Esophagus squamous epithelium (tissue), 5 donors: ENCODE measurements at regions not wholly inside any gene's neighbourhood (a gene's known extent, or its start where the extent isn't known, plus 50 kb on each side); places are given as distances from the start of the nearest gene placed in this dataset.
"Not testable (repeated sequence)": the region's sequence is repeated elsewhere in the genome, so short reads cannot be mapped to it uniquely, and the experiment has no call there.

Source experiments
- DNase-seq: peaks from one replicate; lab custom pipeline; 2025; lab: John Stamatoyannopoulos, UW
- H3K27ac ChIP-seq, 4 donors: fragments of 200-600 bp; sonication (generic); one replicate each; pipeline ENCODE4 v1.5.1; 2016 to 2019; ENCODE audit warnings: mild to moderate bottlenecking in 1 of 4
- H3K27me3 ChIP-seq, 4 donors: fragments of 200-600 bp; sonication (generic); 1 replicate in 3 of 4; 2 replicates in 1 of 4; pipeline versions ENCODE4 v1.5.1 to v1.6.0; 2017 to 2021; ENCODE audit warnings: antibody characterized with exemption in 1 of 4
- H3K36me3 ChIP-seq, 3 donors: fragments of 200-600 bp; sonication (generic); one replicate each; pipeline ENCODE4 v1.5.1; 2016 to 2019
- H3K4me1 ChIP-seq, 3 donors: fragments of 200-600 bp; sonication (generic); one replicate each; pipeline ENCODE4 v1.5.1; 2017 to 2019
- H3K4me3 ChIP-seq, 4 donors: fragments of 200-600 bp; sonication (generic); 1 replicate in 3 of 4; 2 replicates in 1 of 4; pipeline ENCODE4 v1.5.1; 2016 to 2019; ENCODE audit warnings: mild to moderate bottlenecking in 2 of 4, moderate library complexity in 1 of 4
- H3K9me3 ChIP-seq, 3 donors: fragments of 200-600 bp; sonication (generic); one replicate each; pipeline ENCODE4 v1.5.1; 2016 to 2019
- CTCF ChIP-seq, 6 experiments: fragments of 450-650 bp in 4 of 6; fragments of 200-600 bp in 2 of 6; sonication (generic) in 2 of 6; IDR thresholded peaks; one replicate each; pipeline ENCODE4 v1.5.1; 2016 to 2019; ENCODE audit warnings: antibody characterized with exemption in 6 of 6, mild to moderate bottlenecking in 4 of 6, moderate library complexity in 4 of 6
- POLR2A ChIP-seq, 4 donors: fragments of 450-650 bp; IDR thresholded peaks; one replicate each; pipeline ENCODE4 v1.6.1; 2017; ENCODE audit warnings: antibody characterized with exemption in 4 of 4, mild to moderate bottlenecking in 4 of 4, moderate library complexity in 3 of 4
- WGBS, 2 donors: methylation state at CpG; one replicate each; pipeline ENCODE4 v1.1.5; 2018; 5-methylcytosine and 5-hydroxymethylcytosine counted together
- intact Hi-C: fragments of 100-400 bp; cut with DNase I; formaldehyde crosslinking; loops from one replicate; pipeline ENCODE4 v1.15.0; 2022
- donor health status: DM: yes; HTN: yes; CAD: no.

GRCh38 chr7:6917258-6917657 lies 91.2 kb upstream of the CCZ1B start:
- Histone ChIP-seq H3K9me3 (no peaks in the 10 kb centered on the region), H3K27ac (no peak overlapping the region), H3K4me3 (no peak overlapping the region), H3K4me1 (no peaks in the 10 kb centered on the region), H3K36me3 (no peaks in the 10 kb centered on the region), H3K27me3 (peaks cover 0 to 3% (median 0%) of the 10 kb centered on the region in 4 donors)
- no peak for DNase-seq
- TF ChIP-seq POLR2A (IDR thresholded peaks at IDR 0.05) (no peak), CTCF (IDR thresholded peaks at IDR 0.05) (no peak)
- WGBS, 2 donors = 71 to 72% methylated on average over 7 of the region's 7 CpGs
- intact Hi-C loops = no loop called here

GRCh38 chr7:6919169-6919568 lies 93.1 kb upstream of the CCZ1B start:
- H3K27me3 ChIP-seq, DNase-seq, H3K27ac ChIP-seq, H3K36me3 ChIP-seq, H3K9me3 ChIP-seq, H3K4me3 ChIP-seq, H3K4me1 ChIP-seq, intact Hi-C loops: not testable (repeated sequence)
- 91 to 100% methylated on average over 4 to 7 of the region's 9 CpGs for WGBS, 2 donors

- H3K36me3 ChIP-seq, H3K27me3 ChIP-seq, H3K27ac ChIP-seq, H3K9me3 ChIP-seq, H3K4me3 ChIP-seq, DNase-seq, intact Hi-C loops: not testable (repeated sequence)
- H3K4me1 ChIP-seq = peaks cover 0 to 16% (median 0%) of the 10 kb centered on the region in 3 donors
- WGBS, 2 donors = 50 to 100% methylated on average over 1 of the region's 10 CpGs
Measured at GRCh38 chr7:6924523-6924922, 98.4 kb upstream of the CCZ1B start.

- H3K4me1 ChIP-seq = peaks cover 0 to 16% (median 0%) of the 10 kb centered on the region in 3 donors
- 76% methylated on average over 2 of the region's 26 CpGs; no CpG with 5 or more reads in 1 of the 2 donors for WGBS, 2 donors
- H3K36me3 ChIP-seq, H3K9me3 ChIP-seq, H3K4me3 ChIP-seq, DNase-seq, H3K27me3 ChIP-seq, intact Hi-C loops, H3K27ac ChIP-seq: not testable (repeated sequence)
Measured at GRCh38 chr7:6926193-6927174, 100.4 kb upstream of the CCZ1B start.

- H3K4me3 ChIP-seq, H3K9me3 ChIP-seq, intact Hi-C loops, H3K27me3 ChIP-seq, DNase-seq, H3K36me3 ChIP-seq: not testable (repeated sequence)
- H3K27ac ChIP-seq = peak overlapping the region in 1 of 4 donors; percentile 11
- 71 to 89% methylated on average over 6 to 8 of the region's 8 CpGs for WGBS, 2 donors
- H3K4me1 ChIP-seq = peaks cover 0 to 16% (median 0%) of the 10 kb centered on the region in 3 donors
Measured at GRCh38 chr7:6927643-6928042, 101.6 kb upstream of the CCZ1B start.

GRCh38 chr7:6929588-6929987 lies 103.5 kb upstream of the CCZ1B start:
- H3K36me3 ChIP-seq, intact Hi-C loops, H3K27ac ChIP-seq, DNase-seq, H3K4me3 ChIP-seq, H3K27me3 ChIP-seq, H3K9me3 ChIP-seq: not testable (repeated sequence)
- WGBS, 2 donors = 76 to 89% methylated on average over 3 to 4 of the region's 7 CpGs
- H3K4me1 ChIP-seq = peaks cover 0 to 16% (median 0%) of the 10 kb centered on the region in 3 donors

- H3K4me3 ChIP-seq, intact Hi-C loops, H3K9me3 ChIP-seq, DNase-seq, H3K27ac ChIP-seq, H3K27me3 ChIP-seq, H3K36me3 ChIP-seq: not testable (repeated sequence)
- peaks cover 0 to 16% (median 0%) of the 10 kb centered on the region in 3 donors for H3K4me1 ChIP-seq
- WGBS, 2 donors = 64 to 73% methylated on average over 7 of the region's 7 CpGs
Measured at GRCh38 chr7:6930081-6930635, 104.1 kb upstream of the CCZ1B start.

- peaks cover 0 to 16% (median 0%) of the 10 kb centered on the region in 3 donors for H3K4me1 ChIP-seq
- H3K27ac ChIP-seq, DNase-seq, H3K27me3 ChIP-seq, H3K4me3 ChIP-seq, intact Hi-C loops, H3K9me3 ChIP-seq, H3K36me3 ChIP-seq: not testable (repeated sequence)
- WGBS, 2 donors = 0 to 13% methylated on average over 3 to 8 of the region's 11 CpGs
- TF ChIP-seq CTCF (IDR thresholded peaks at IDR 0.05) = peak in 4 of 6 experiments; percentile 41 to 53 (median 46)
Measured at GRCh38 chr7:6930787-6931186, 104.7 kb upstream of the CCZ1B start.

- H3K9me3 ChIP-seq, intact Hi-C loops, DNase-seq, H3K4me3 ChIP-seq, H3K36me3 ChIP-seq, H3K27me3 ChIP-seq, H3K27ac ChIP-seq: not testable (repeated sequence)
- H3K4me1 ChIP-seq = peaks cover 0 to 16% (median 0%) of the 10 kb centered on the region in 3 donors
- WGBS, 2 donors = 72 to 76% methylated on average over 6 of the region's 7 CpGs
Measured at GRCh38 chr7:6931456-6931855, 105.4 kb upstream of the CCZ1B start.

GRCh38 chr7:6933954-6934632 lies 108.0 kb upstream of the CCZ1B start:
- H3K27me3 ChIP-seq, H3K36me3 ChIP-seq, H3K4me1 ChIP-seq, intact Hi-C loops, DNase-seq, H3K4me3 ChIP-seq, H3K27ac ChIP-seq, H3K9me3 ChIP-seq: not testable (repeated sequence)
- 45 to 93% methylated on average over 2 to 6 of the region's 17 CpGs for WGBS, 2 donors
